HepG2 (cell line): ENCODE measurements at regions not wholly inside any gene's neighbourhood (a gene's known extent, or its start where the extent isn't known, plus 50 kb on each side); places are given as distances from the start of the nearest gene placed in this dataset.

Source experiments
- ATAC-seq: fragments of 200-7000 bp; cut with Tn5 transposase; 3 replicates; pipeline ENCODE4 v1.9.1; 2020; ENCODE audit warnings: mild to moderate bottlenecking, moderate library complexity
- BruUV-seq: library from RNA; stranded (reverse); fragments of 400-500 nt; replicated peaks from 2 replicates; lab custom pipeline; 2021; lab: Mats Ljungman, UMichigan
- CTCF ChIA-PET: fragments of 300-600 bp; formaldehyde crosslinking; extraction: SDS; loops from one replicate; lab custom pipeline; 2021; ENCODE audit warnings: low total read pairs, inconsistent platforms, low intra/inter-chr PET ratio; lab: Yijun Ruan, JAX
- POLR2A ChIA-PET: fragments of 350-600 bp; sonication (Branson Sonifier 250); formaldehyde crosslinking; loops from one replicate; lab custom pipeline; 2020; ENCODE audit warnings: antibody characterized with exemption, inconsistent platforms; lab: Yijun Ruan, JAX
- DNase-seq: peaks from one replicate; pipeline ENCODE4 v3.0.0-alpha.2; 2015; ENCODE audit warnings: low spot score
- FAIRE-seq: peaks from 3 replicates; lab custom pipeline; 2011; peaks lifted over from hg19 to GRCh38; lab: Jason Lieb, UNC
- H2AFZ ChIP-seq: one replicate; pipeline ENCODE4 v1.6.1; 2011; ENCODE audit warnings: low read length, inconsistent platforms
- H3K27ac ChIP-seq: fragments of 300-600 bp; 3 replicates; pipeline ENCODE4 v1.8.0; 2011; ENCODE audit warnings: mixed run types, mild to moderate bottlenecking, mixed read lengths, low read length, inconsistent platforms; ENCODE audit not compliant: insufficient read depth; ENCODE audit errors: extremely low read length
- H3K27me3 ChIP-seq, 2 experiments: fragments of 200-600 bp in 1 of 2; 2 replicates in 1 of 2; 3 replicates in 1 of 2; pipeline versions ENCODE4 v1.6.0 to v1.8.0; 2011; ENCODE audit warnings: low read length in 2 of 2, mild to moderate bottlenecking in 2 of 2, moderate library complexity in 2 of 2, inconsistent platforms in 1 of 2; ENCODE audit not compliant: insufficient read depth in 2 of 2, control insufficient read depth in 1 of 2
- H3K36me3 ChIP-seq, 2 experiments: fragments of 200-600 bp in 1 of 2; replicated peaks in 1 of 2; 2 replicates in 1 of 2; 3 replicates in 1 of 2; pipeline versions ENCODE4 v1.5.1 to v1.8.0; 2011; ENCODE audit warnings: low read length in 2 of 2, inconsistent platforms in 1 of 2; ENCODE audit not compliant: insufficient read depth in 2 of 2, control insufficient read depth in 1 of 2
- H3K4me1 ChIP-seq: 2 replicates; pipeline ENCODE4 v1.5.1; 2012; ENCODE audit warnings: low read length, inconsistent platforms; ENCODE audit not compliant: insufficient read depth
- H3K4me2 ChIP-seq: 2 replicates; pipeline ENCODE4 v1.6.0; 2011; ENCODE audit warnings: low read depth, low read length, inconsistent platforms
- H3K4me3 ChIP-seq, 3 experiments: fragments of 200-600 bp in 1 of 3; sonication (generic), shearing (Covaris generic) in 1 of 3; replicated peaks in 1 of 3; 2 replicates each; pipeline ENCODE4 v1.5.1; 2011 to 2016; ENCODE audit warnings: low read length in 3 of 3, inconsistent platforms in 2 of 3, low read depth in 2 of 3, mild to moderate bottlenecking in 2 of 3, control low read depth in 1 of 3, mixed read lengths in 1 of 3; ENCODE audit not compliant: insufficient read depth in 1 of 3
- H3K79me2 ChIP-seq: one replicate; pipeline ENCODE4 v1.6.1; 2011; ENCODE audit warnings: low read length, inconsistent platforms; ENCODE audit not compliant: insufficient read depth
- H3K9ac ChIP-seq: 2 replicates; pipeline ENCODE4 v1.6.0; 2011; ENCODE audit warnings: mild to moderate bottlenecking, low read depth, low read length, inconsistent platforms; ENCODE audit not compliant: insufficient read depth
- H3K9me3 ChIP-seq: 2 replicates; pipeline ENCODE4 v1.5.1; 2012; ENCODE audit warnings: mild to moderate bottlenecking, low read length
- H4K20me1 ChIP-seq: 2 replicates; pipeline ENCODE4 v1.6.0; 2011; ENCODE audit warnings: inconsistent platforms, mild to moderate bottlenecking, low read length, moderate library complexity; ENCODE audit not compliant: insufficient read depth
- AGO1 ChIP-seq: fragments of 200-400 bp; formaldehyde crosslinking; IDR thresholded peaks from 2 replicates; pipeline ENCODE4 v1.6.1; 2017; ENCODE audit warnings: mild to moderate bottlenecking, low read depth, low read length, moderate library complexity; ENCODE audit not compliant: poor library complexity, severe bottlenecking
- BRCA1 ChIP-seq: sonication (generic); formaldehyde crosslinking; IDR thresholded peaks from 2 replicates; pipeline ENCODE4 v1.4.0; 2020; ENCODE audit warnings: missing genetic modification reagents
- FOXA1 ChIP-seq, 2 experiments: fragments of 450-650 bp in 1 of 2; sonication (generic) in 1 of 2; formaldehyde crosslinking in 1 of 2; IDR thresholded peaks; 2 replicates each; pipeline versions ENCODE4 v1.4.0 to v1.6.1; 2016 to 2020; ENCODE audit warnings: missing genetic modification reagents in 1 of 2
- MIER3 ChIP-seq: IDR thresholded peaks from 2 replicates; pipeline ENCODE4 v1.6.1; 2016; ENCODE audit warnings: missing compliant biosample characterization, borderline replicate concordance
- PAWR ChIP-seq: sonication (generic); formaldehyde crosslinking; IDR thresholded peaks from 2 replicates; pipeline ENCODE4 v1.4.0; 2020; ENCODE audit warnings: missing genetic modification reagents, mild to moderate bottlenecking, borderline replicate concordance
- PHF21A ChIP-seq: sonication (generic); formaldehyde crosslinking; IDR thresholded peaks from 2 replicates; pipeline ENCODE4 v1.5.0; 2020; ENCODE audit warnings: mild to moderate bottlenecking, missing genetic modification reagents
- ZBTB2 ChIP-seq: sonication (generic); formaldehyde crosslinking; IDR thresholded peaks from 2 replicates; pipeline ENCODE4 v1.8.0; 2022; ENCODE audit warnings: low read depth, missing genetic modification reagents
- ZNF770 ChIP-seq: sonication (generic); formaldehyde crosslinking; IDR thresholded peaks from 2 replicates; pipeline ENCODE4 v1.5.0; 2020; ENCODE audit warnings: mild to moderate bottlenecking, missing genetic modification reagents
- in situ Hi-C: cut with HindIII; loops from 2 replicates; pipeline ENCODE4 v1.10.0; 2017; ENCODE audit warnings: low pct_unique_long_range_greater_than_20kb; ENCODE audit not compliant: extremely low pct_ligation_motif_present
- intact Hi-C: fragments of 100-400 bp; cut with micrococcal nuclease; formaldehyde crosslinking; loops from one replicate; pipeline ENCODE4 v1.10.0; 2022; ENCODE audit not compliant: unreplicated experiment
- TF ChIP-seq, protein P1 (sequence below), 2 experiments: IDR thresholded peaks; 2 replicates each; pipeline ENCODE4 v1.6.1; 2011 to 2012; ENCODE audit warnings: low read length in 2 of 2, borderline replicate concordance in 1 of 2, low read depth in 1 of 2, mild to moderate bottlenecking in 1 of 2, moderate library complexity in 1 of 2

GRCh38 chr6:137685798-137686375 is 181.2 kb upstream of the TNFAIP3 start:
- Histone ChIP-seq H3K79me2 (no peaks in the 10 kb centered on the region), H3K4me3 (no peak overlapping the region), H3K27me3 (0 out of 5 replicates have a peak, but pooled peaks cover 0 to 3% of the 10 kb centered on the region in 2 experiments), H4K20me1 (no peaks in the 10 kb centered on the region), H3K36me3 (no peaks in the 10 kb centered on the region), H3K4me2 (no peak overlapping the region), H3K27ac (no peak overlapping the region), H3K9me3 (no peaks in the 10 kb centered on the region), H2AFZ (no peak overlapping the region), H3K9ac (no peak overlapping the region), H3K4me1 (peaks cover 18% of the 10 kb centered on the region)
- in situ Hi-C loops (no loop called here), intact Hi-C loops (no loop called here)
- POLR2A ChIA-PET, result no interaction called here
- no peak for DNase-seq
- TF ChIP-seq PHF21A (CRISPR knock-in tag), result no peak
- no peak for TF ChIP-seq PAWR (CRISPR knock-in tag)
- TF ChIP-seq AGO1, result no peak
- no peak for TF ChIP-seq BRCA1
- TF ChIP-seq, protein P1, sequence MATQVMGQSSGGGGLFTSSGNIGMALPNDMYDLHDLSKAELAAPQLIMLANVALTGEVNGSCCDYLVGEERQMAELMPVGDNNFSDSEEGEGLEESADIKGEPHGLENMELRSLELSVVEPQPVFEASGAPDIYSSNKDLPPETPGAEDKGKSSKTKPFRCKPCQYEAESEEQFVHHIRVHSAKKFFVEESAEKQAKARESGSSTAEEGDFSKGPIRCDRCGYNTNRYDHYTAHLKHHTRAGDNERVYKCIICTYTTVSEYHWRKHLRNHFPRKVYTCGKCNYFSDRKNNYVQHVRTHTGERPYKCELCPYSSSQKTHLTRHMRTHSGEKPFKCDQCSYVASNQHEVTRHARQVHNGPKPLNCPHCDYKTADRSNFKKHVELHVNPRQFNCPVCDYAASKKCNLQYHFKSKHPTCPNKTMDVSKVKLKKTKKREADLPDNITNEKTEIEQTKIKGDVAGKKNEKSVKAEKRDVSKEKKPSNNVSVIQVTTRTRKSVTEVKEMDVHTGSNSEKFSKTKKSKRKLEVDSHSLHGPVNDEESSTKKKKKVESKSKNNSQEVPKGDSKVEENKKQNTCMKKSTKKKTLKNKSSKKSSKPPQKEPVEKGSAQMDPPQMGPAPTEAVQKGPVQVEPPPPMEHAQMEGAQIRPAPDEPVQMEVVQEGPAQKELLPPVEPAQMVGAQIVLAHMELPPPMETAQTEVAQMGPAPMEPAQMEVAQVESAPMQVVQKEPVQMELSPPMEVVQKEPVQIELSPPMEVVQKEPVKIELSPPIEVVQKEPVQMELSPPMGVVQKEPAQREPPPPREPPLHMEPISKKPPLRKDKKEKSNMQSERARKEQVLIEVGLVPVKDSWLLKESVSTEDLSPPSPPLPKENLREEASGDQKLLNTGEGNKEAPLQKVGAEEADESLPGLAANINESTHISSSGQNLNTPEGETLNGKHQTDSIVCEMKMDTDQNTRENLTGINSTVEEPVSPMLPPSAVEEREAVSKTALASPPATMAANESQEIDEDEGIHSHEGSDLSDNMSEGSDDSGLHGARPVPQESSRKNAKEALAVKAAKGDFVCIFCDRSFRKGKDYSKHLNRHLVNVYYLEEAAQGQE (IDR thresholded peaks at IDR 0.05; ENCODE audit: borderline replicate concordance in 1 of 2, low read depth in 1 of 2, low read length in 2 of 2), result no peak
- no peak for TF ChIP-seq ZBTB2
- no peak for TF ChIP-seq ZNF770 (CRISPR knock-in tag)
- no peak for TF ChIP-seq FOXA1 (IDR thresholded peaks at IDR 0.05)
- TF ChIP-seq FOXA1 (CRISPR knock-in tag; IDR thresholded peaks at IDR 0.05), result no peak
- TF ChIP-seq MIER3 (CRISPR knock-in tag), result no peak
- no peak for ATAC-seq
- BruUV-seq, result no TSS peak
- no peak for FAIRE-seq
- CTCF ChIA-PET, result no interaction called here
